HK-2 (cell line): ENCODE measurements at regions not wholly inside any gene's neighbourhood (a gene's known extent, or its start where the extent isn't known, plus 50 kb on each side); places are given as distances from the start of the nearest gene placed in this dataset.
A peak's percentile ranks its signal among the peaks of the same experiment; 100 is the strongest.

Experiments used
- DNase-seq: peaks from one replicate; pipeline ENCODE4 v3.0.0-alpha.2; 2018; ENCODE audit not compliant: unreplicated experiment

DNA sequence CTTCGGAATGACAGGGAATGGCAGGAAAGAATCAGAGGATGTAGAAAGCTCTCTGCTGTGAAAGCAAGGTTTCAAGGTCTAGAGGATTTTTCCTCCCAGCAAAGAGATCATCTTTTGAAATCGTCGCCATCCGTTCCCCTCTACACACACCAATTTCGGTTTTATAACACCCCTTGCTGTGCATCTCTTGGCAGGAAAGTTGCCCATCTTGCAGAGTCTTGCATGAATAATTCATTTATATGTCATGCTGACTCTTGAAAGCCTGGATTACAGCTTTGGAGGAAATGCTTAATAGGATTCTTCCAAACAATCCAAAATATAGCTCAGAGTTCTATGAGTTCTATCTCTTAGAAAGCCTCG lies 262.7 kb downstream of the CHL1 start:
- no peak for DNase-seq

DNA sequence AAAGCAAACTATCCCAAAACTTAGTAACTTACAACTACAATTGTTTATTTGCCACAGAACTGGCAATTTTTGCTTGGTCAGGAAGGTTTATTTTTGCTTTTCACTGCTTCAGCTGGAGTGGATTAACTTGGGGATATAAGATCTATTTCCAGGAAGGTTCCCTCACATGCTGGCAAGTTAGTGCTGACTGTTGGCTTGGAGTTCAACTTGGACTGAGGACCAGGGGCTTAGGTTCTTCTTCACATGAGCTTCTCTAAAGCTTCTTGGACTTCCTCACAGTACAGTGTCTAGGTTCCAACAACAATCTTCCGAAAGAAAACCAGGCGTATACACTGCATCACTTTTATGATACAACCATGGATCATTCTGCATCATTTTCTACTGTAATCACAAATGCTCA lies 264.4 kb downstream of the CHL1 start:
- DNase-seq, result no peak

DNA sequence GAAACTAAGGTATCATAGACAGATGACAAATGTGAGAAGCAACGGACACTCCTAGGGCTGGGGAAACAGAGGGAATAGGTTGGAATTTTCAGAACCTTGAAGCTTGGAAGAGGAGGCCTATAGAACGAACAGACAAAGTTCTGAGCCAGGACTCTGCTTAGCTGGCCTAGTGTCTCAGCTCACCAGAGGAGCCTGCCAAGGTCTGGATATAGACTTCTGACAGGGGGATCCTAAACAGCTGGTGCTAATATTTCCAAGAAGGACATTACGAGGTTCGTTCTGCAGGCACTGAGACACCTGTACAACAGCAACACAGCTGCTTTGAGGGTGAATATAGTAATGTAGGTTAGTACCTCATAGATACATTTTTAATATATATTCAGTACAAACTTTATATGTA lies 266.3 kb downstream of the CHL1 start:
- DNase-seq, result no peak

DNA sequence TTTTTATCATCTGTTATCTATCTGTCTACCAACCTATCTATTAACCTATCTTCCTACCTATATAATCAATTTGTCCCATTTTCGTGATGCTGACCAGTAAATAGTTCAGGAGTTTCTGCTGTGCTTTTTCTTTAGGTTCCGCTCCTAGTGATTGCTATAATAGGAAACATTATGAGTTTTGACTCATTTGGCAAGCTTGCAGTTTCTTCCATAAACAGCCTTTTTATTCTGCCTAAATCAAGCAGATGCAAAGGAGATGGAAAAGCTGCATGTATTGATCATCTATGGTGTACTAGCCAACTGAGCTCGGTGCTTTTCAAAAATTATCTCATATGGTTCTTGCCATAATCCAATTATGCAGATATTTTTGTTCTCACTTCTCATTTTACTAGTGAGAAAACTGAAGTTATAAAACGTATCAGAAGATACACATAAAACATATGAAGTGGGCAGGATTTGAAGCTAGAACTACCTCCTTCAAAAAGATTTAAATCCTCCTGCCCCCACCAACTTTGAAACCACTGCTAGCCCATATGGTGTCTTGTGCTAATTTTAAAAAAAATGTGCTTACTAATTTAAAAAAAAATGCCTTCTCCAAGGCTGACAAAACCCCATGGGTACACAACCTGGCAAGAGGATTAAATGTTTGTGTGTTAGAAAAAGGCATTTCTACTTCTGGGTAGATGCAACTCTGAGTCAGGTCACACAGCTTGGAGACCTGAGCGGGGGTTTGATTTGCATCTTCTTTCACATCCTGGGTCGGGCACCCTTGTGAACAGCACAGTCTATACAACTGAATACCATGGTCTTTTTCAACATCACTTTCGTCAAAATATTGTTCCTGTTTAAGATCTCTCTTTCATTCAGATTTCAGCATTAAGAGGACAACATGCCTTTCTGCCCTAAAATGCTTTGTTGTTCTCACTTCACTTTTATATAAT lies 267.0 kb downstream of the CHL1 start:
- no peak for DNase-seq

DNA sequence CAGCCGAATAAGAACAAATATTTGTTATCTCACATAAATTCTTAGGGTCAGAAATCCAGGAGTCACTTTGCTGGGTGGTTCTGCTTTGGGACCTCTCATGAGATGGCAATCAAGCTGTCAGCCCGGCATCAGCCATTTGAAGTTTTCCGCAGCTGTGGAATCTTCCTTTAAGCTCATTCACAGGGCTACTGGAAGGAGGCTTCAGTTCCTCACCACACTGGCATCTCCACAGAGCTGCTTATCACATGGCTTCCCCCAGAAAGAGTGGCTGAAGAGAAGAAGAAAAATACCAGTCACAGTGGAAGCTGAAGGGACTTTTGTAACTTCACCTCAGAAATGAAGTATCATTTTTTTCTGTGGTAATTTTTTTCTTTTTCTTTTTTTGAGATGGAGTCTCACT lies 267.7 kb downstream of the CHL1 start:
- DNase-seq, result no peak

DNA sequence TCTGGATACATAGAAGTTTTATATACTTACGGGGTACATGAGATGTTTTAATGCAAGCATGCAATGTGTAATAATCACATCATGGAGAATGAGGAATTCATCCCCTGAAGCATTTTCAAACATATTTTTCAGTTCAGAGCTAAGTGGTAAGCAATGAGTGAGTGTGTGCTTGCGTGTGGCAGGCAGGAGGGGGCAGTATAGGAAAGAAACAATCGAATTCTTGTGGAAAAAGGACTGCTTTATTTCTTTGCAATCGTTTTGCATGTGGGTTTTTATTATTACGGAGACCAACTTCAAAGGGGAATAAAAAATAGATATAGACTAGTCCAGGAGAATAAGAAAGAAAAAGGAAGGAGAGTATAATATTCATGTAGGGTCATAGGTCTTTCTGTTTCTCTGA lies 271.6 kb downstream of the CHL1 start:
- no peak for DNase-seq

DNA sequence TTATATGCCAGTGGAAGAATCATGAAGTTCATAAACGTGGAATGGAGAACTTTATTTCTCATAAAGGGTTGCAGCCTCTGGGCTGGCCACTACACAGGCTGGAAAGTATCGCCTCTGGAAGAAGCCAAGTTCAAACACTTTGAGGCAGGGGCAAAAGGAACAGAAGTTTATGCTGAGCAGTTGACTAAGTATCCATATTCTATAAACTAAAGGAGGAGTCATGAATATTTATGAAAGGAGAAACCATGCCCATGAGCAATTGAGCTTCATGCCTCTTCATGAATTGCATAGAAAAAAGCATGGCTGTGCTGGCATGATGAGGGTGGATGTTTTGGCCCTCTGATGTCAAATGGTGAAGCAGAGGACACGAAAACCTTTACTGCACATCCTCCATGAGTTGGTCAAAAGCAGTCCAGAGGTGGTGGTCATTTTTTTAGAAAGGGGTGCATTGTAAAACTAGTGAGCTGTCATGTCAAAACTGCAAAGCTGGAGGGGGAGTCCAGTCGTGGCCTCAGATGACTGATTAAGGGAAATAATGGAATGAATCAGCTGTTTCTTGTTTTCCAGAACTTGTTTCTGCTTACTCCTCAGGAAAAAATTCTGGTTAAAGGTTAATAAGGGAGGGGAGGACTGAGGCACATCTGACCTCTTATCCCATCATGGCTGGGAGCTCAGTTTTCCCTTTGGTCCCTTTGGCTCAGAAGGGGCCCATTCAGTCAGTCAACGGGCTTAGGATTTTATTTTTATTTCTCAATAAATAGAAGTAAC lies 276.7 kb downstream of the CHL1 start:
- no peak for DNase-seq

DNA sequence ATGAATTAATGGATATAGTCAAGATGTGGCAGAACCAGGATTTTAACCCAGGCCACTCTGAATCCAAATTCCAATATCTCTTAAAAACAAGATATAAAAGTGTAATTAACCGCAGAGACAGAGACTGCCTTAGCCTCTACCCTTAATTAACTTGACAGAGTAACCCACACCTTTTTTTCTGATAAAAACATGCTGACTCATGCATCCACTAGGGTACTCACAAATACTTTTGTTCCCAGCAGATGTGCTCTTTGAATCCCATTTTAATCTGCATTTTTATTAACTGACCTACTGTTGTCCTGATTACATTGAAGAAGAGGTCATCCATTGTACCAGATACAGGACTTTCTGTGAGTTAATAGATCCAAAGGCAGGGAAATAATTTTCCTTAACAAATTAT lies 278.3 kb downstream of the CHL1 start:
- no peak for DNase-seq

DNA sequence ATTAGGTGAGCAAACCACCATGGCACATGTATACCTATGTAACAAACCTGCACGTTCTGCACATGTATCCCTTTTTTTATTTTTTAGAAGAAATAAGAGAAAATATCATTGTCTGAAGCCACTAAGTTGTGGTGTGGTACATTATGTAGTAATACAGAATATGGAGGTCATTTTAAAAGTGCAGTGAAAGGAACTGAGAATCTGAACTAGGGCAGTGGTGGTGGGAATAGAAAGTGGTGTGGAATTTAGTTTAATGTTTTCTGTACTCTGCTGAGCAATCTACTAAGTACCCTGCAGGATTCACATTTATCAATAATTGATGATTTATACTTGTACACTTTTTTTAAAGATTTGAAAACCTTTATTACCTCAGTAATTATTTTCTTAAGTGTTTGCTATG lies 283.5 kb downstream of the CHL1 start:
- DNase-seq, result no peak

DNA sequence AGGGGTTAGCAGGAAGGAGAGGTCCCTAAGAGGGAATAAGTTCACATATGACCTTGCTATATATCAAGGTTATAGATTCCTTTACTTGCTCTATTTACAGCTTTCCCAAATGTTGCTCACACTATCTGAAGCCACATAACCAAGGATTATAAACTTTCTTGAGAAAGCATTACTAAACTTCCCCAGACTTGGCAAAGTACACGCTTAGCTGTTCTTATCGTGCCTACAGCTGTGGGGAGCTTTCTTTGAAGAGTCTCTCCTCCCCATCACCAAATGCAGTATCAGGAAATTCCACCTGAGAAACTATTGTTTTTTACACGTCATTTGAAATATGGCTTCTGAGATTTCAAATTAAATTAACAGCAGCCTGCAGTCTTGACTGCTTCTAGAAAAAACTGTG lies 284.5 kb downstream of the CHL1 start:
- no peak for DNase-seq

DNA sequence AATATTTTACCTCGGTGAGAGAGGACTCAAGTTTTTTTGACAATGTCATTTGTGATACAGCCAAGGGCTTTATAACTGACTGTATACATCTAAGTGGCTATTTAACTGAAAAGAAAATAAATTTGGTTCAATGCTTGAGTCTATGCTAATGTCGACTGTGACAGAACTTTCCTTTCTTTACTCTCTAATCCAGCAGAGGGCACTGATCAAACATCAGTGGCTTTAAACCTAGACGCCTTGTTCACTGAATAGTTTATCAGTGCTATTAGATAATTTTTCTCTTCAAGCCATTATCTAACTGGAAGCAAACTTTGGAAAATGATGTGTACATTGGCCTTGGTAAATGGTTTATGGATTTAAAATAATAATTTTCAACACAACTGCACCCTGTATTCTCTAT lies 285.1 kb downstream of the CHL1 start:
- DNase-seq, result no peak

DNA sequence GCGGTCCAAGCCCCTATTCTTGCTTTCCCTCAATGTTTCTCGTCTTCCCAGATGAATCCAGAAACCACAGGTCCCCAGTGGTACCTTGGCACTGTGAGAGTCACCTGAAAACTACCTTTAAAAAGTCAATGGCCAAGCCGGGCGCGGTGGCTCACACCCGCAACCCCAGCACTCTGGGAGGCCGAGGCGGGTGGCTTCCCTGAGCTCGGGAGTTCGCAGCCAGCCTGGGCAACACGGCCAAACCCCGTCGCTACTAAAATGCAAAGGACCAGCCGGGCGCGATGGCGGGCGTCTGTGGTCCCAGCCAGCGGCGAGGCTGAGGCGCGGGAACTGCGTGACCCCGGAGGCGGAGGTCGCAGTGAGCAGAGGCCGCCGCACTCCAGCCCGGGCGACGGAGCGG lies 285.9 kb downstream of the CHL1 start:
- DNase-seq, result no peak

DNA sequence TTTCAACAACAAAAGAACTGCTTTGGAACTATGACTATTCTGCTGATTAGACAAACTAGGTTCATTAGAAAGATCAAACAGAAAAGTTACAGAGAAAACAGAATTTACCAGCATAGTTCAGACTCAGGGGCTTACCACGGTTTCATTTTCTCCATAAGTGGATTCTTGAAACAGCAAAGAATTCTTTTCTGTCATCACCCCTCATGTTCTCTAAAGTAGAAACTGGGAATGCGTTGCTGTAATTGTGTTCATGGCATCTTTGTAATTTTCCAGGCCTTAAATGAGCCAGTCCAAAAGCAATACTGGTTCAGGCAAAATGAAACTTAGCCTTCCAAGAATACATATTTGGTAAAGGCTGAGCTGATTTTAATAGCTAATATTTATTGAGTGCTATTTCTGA lies 287.8 kb downstream of the CHL1 start:
- no peak for DNase-seq

DNA sequence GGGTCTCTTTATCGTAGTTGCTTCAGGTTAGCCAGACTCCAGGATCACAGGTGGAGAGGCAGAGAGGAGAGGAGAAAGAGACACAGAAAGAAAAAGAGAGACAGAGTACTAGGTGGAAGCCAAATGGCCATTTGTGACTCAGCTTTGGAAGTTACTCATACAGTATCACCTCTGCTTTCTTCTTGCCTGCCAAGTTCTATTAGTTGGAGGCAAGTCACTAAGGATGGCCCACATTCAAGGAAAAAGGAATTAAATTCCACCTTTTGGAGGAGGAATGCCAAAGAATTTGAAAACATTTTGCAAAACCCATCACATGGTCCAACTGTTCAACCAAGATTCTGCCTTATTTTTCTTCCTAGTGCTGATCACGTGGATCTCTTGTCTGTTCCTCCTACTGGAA lies 291.1 kb downstream of the CHL1 start:
- DNase-seq, result no peak

DNA sequence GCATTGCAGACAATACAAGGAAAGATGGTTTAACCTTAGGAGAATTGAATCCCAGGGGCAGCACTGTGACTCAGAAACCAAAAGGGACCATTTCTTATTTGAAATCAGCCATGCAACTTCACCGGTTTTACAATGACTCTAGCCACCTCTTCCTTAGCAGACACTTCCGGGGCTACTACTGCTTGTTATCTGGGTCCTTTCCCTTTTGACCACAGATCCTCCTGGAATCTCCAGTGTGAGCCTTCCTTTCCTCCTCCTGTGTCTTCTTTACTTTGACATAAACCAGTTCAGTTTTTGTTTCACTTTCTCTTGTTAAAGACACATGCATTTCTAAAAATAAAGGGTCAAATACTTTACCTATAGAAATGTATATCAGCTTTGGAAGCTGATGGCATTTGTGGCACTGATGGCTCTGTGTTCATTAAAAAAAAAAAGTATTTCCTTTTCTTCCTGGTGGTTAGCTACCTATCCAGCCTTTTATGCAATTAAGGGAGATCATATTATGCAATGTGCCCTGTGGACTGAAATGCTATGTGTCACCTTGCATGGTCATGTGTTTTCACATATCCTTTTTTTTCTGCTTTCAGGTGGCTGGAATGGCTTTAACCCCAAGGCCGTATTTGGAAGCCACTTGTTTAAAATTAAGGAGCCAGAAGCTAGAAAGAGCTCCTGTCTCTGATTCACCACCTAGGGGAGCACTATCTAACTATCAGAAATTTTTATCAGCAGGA lies 296.2 kb downstream of the CHL1 start:
- DNase-seq, result no peak

DNA sequence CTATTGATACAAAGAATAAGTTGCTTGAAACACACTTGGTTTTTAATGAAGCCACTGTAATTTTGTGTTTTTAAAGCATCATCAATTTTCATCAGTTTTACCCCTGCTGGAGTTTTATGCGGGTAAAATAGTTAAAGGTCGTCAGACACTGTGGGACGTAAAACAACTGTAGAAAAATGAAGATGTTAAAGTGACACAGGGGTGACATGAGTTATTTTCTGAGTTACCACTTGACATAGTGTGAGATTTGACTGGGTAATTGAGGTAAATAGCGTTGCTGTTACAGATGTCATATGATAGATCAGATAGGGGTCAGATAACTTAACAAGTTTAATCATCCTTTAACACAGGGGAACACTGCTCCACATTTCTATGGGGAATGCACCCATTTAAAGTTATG lies 297.6 kb downstream of the CHL1 start:
- DNase-seq, result no peak

DNA sequence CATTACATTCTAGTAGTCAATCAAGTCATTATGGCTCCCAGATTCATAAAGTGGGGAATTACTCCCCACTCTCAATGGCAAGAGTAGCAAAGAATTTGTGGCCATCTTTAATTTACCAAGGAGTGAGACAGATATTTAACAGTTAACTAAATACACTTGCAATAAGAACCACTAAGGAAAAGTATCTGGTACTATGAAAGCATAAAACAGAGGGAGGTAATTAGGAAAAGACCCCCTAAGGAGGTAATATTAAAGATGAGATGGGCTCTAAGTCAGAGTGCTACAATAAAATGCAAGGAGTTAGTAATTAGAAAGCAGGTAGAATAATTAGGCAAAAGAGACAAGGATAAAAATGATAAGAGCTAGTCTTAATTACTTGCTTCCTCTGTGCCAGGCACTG lies 301.9 kb downstream of the CHL1 start:
- no peak for DNase-seq

DNA sequence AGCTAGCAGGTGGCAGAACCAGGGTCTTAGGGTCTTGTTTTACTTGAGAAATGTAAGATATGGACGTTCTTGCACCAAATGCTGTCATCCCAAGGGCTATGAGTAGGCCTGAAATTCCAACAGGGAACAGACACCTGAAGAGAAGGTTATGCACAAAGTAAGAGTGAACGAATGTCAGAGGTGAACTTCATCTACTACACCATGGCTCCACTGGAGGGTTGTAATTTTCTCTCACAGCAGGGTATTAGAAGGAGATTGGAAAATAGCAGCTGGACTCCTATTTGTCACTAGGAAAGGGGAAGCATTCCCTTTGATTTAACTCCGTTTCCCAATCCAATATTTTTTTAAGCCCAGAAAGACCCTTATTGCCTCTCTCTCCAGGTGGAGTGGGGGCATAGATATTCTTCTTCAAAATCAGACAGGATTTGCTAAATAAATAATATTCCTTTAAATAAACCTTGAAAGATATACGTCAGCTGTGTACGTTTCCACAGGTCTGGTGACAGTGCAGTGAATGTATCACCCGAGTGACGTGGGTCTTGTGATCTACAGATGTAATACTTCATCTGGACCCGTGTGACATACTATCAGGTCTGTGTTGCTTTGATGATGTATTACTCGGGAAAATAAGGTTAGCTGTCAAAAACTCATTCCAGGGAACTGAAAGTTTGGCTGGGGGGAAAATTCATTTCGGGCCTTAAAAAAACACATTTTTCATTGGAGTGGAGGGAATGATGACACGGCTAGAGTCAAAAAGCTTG lies 302.6 kb downstream of the CHL1 start:
- no peak for DNase-seq

DNA sequence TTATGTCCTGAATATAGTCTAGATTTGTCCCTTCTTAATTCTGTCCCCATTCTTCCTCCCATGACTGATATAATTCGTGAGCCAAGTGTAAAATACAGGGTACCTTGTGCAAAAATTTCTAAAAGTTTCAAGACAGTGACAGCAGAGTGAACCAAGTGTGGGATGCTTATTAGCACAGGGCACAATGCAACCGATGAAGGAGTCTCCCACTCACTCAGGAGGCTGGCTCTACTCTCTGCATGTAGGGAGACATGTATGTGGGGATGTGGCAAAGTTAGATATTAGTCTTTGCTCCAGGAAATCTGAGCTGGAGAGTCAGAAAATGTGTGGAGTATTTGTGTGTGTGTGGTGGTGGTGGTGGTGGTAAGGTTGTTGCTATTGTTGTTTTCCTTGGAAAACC lies 305.9 kb downstream of the CHL1 start:
- DNase-seq, result no peak

DNA sequence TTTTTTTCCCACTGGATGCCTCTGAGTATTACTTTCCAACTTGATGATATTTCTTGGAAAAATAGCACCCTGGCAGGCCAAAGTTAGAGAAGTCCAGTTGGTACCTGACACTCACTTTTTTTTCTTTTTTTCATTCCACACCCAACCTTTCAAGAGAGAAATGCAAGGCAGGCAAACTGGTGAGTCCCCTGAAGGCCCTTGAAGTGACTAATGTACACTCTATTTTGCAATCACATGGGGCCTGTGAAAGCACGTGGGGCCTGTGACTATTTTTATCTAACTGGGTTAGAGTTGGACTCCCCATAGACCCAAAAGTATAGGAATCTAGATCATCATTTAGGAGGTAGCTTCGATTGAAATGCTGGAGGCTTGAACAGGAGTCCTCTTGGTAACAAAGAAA lies 316.7 kb downstream of the CHL1 start:
- peak; percentile 2 for DNase-seq

DNA sequence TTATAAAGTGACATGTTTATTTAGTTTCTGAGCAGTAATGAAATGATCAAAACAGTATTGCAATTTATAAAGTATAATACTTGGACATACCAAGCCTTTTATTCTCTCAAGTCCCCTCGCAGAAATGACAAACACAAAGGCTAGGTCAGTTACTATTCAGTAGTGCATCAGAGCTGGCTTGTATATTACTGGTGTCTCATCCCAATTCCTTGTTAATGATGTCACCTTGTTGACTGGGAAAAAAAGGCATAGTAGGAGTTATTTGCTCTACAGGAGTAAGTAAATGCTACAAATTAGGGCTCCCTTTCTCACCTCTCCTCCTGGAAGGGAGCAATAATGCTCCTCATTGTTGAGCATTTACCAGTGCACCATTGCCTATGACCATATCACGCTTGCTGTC lies 317.6 kb downstream of the CHL1 start:
- no peak for DNase-seq

DNA sequence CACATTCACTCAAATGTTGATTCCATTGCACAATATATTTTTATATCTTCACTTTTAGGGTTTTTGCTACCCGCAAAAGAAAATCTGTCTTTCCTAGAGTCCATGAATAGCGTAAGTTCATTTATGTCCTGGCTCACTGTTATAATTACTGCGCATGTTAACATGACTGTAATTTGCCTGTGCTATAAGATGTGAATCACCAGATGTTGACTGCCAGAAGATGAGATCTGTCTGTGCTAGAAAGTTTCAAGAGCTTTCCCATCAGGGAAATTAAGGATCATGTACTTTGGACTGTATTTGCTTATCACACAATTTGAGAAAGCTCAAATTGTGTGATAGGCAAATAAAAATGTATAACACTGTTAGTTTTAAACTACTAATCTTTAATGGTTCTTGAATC lies 322.5 kb downstream of the CHL1 start:
- DNase-seq, result no peak
